ENCODE measurements at regions not wholly inside any gene's neighbourhood (a gene's known extent, or its start where the extent isn't known, plus 50 kb on each side); places are given as distances from the start of the nearest gene placed in this dataset.

- TF ChIP-seq CTCF (conservative IDR thresholded peaks at IDR 0.05) (no peak), ZFX (IDR thresholded peaks at IDR 0.05) (no peak)
These were observed 210.1 kb upstream of the PELI2 start for GRCh38 chr14:55908106-55908505.
